GM18868 (cell line): ENCODE measurements at regions not wholly inside any gene's neighbourhood (a gene's known extent, or its start where the extent isn't known, plus 50 kb on each side); places are given as distances from the start of the nearest gene placed in this dataset.

Experiments
- ATAC-seq: cut with Tn5 transposase; IDR thresholded peaks from one replicate; pipeline ENCODE4 v1.9.1; 2021; ENCODE audit warnings: mild to moderate bottlenecking, moderate library complexity; ENCODE audit not compliant: unreplicated experiment

GRCh38 chrX:120819126-120819525, 56.5 kb downstream of the CT47B1 start:
- ATAC-seq = no peak

- ATAC-seq = no peak
These were observed 61.7 kb downstream of the CT47B1 start for GRCh38 chrX:120813982-120814381.

- no peak for ATAC-seq
These were observed 74.2 kb downstream of the CT47B1 start for GRCh38 chrX:120801426-120801825.

- ATAC-seq = no peak
These were observed 78.3 kb downstream of the CT47B1 start for GRCh38 chrX:120797188-120797851.

GRCh38 chrX:120795301-120795700, 80.4 kb downstream of the CT47B1 start:
- no peak for ATAC-seq

- ATAC-seq = no peak
These were observed 81.1 kb downstream of the CT47B1 start for GRCh38 chrX:120794525-120794975.

GRCh38 chrX:120793098-120793497, 82.6 kb downstream of the CT47B1 start:
- no peak for ATAC-seq

- peak; percentile 61 for ATAC-seq
These were observed 84.5 kb downstream of the CT47B1 start for GRCh38 chrX:120791013-120791643.

- no peak for ATAC-seq
These were observed 85.1 kb downstream of the CT47B1 start for GRCh38 chrX:120790552-120790951.

GRCh38 chrX:120790118-120790517, 85.5 kb downstream of the CT47B1 start:
- peak; percentile 79 for ATAC-seq

GRCh38 chrX:120781403-120781802, 94.3 kb downstream of the CT47B1 start:
- ATAC-seq = no peak

GRCh38 chrX:120775959-120776358, 99.7 kb downstream of the CT47B1 start:
- ATAC-seq = no peak

GRCh38 chrX:120774606-120775005, 101.1 kb downstream of the CT47B1 start:
- ATAC-seq = no peak

- ATAC-seq = no peak
These were observed 101.9 kb downstream of the CT47B1 start for GRCh38 chrX:120773801-120774200.

- no peak for ATAC-seq
These were observed 105.9 kb downstream of the CT47B1 start for GRCh38 chrX:120769576-120770341.

- no peak for ATAC-seq
These were observed 107.0 kb downstream of the CT47B1 start for GRCh38 chrX:120768681-120769080.

- ATAC-seq = no peak
These were observed 107.4 kb downstream of the CT47B1 start for GRCh38 chrX:120768254-120768653.

- ATAC-seq = no peak
These were observed 112.4 kb downstream of the CT47B1 start for GRCh38 chrX:120763269-120763668.

- ATAC-seq = no peak
These were observed 113.9 kb downstream of the CT47B1 start for GRCh38 chrX:120761810-120762209.

- ATAC-seq = no peak
These were observed 116.0 kb downstream of the CT47B1 start for GRCh38 chrX:120759685-120760084.

- ATAC-seq = peak; percentile 76
These were observed 120.4 kb downstream of the CT47B1 start for GRCh38 chrX:120755066-120755846.
